SW480 (cell line): ENCODE measurements at regions not wholly inside any gene's neighbourhood (a gene's known extent, or its start where the extent isn't known, plus 50 kb on each side); places are given as distances from the start of the nearest gene placed in this dataset.

Experiments
- DNase-seq: peaks from one replicate; pipeline ENCODE4 v3.0.0-alpha.2; 2016; ENCODE audit warnings: low spot score

GRCh38 chr3:127089486-127090145, 103.3 kb upstream of the PRR23E start:
- DNase-seq: no peak

- no peak for DNase-seq
These were observed 102.4 kb upstream of the PRR23E start for GRCh38 chr3:127090218-127091160.

- DNase-seq: no peak
These were observed 101.6 kb upstream of the PRR23E start for GRCh38 chr3:127091376-127091775.

- no peak for DNase-seq
These were observed 100.6 kb upstream of the PRR23E start for GRCh38 chr3:127092368-127092767.

- DNase-seq: peak; percentile 7
These were observed 100.2 kb upstream of the PRR23E start for GRCh38 chr3:127092776-127093175.

- DNase-seq: no peak
These were observed 99.6 kb upstream of the PRR23E start for GRCh38 chr3:127093312-127093711.

- DNase-seq: no peak
These were observed 97.2 kb upstream of the PRR23E start for GRCh38 chr3:127095774-127096173.

GRCh38 chr3:127096256-127097071, 96.5 kb upstream of the PRR23E start:
- DNase-seq: no peak

- DNase-seq: no peak
These were observed 95.9 kb upstream of the PRR23E start for GRCh38 chr3:127097072-127097405.

GRCh38 chr3:127097481-127097880, 95.5 kb upstream of the PRR23E start:
- DNase-seq: no peak

GRCh38 chr3:127099982-127100381, 92.9 kb upstream of the PRR23E start:
- DNase-seq: no peak

GRCh38 chr3:127100459-127101410, 92.2 kb upstream of the PRR23E start:
- DNase-seq: no peak

- DNase-seq: no peak
These were observed 91.3 kb upstream of the PRR23E start for GRCh38 chr3:127101411-127102187.

- DNase-seq: no peak
These were observed 90.8 kb upstream of the PRR23E start for GRCh38 chr3:127102188-127102520.

- no peak for DNase-seq
These were observed 90.3 kb upstream of the PRR23E start for GRCh38 chr3:127102587-127102986.

- no peak for DNase-seq
These were observed 89.9 kb upstream of the PRR23E start for GRCh38 chr3:127103080-127103479.

GRCh38 chr3:127104586-127104985, 88.3 kb upstream of the PRR23E start:
- DNase-seq: no peak

GRCh38 chr3:127105587-127105986, 87.3 kb upstream of the PRR23E start:
- DNase-seq: no peak

GRCh38 chr3:127106053-127106452, 86.9 kb upstream of the PRR23E start:
- no peak for DNase-seq

GRCh38 chr3:127106456-127106855, 86.5 kb upstream of the PRR23E start:
- no peak for DNase-seq

GRCh38 chr3:127107002-127107401, 85.9 kb upstream of the PRR23E start:
- no peak for DNase-seq
